ENCODE measurements at regions not wholly inside any gene's neighbourhood (a gene's known extent, or its start where the extent isn't known, plus 50 kb on each side); places are given as distances from the start of the nearest gene placed in this dataset.
"Not testable (repeated sequence)": the region's sequence is repeated elsewhere in the genome, so short reads cannot be mapped to it uniquely, and the experiment has no call there.

GRCh38 chr18:30419399-30419798 is 623.1 kb downstream of the DSC3 start:
- not testable (repeated sequence) for DNase-seq

- DNase-seq, result no peak
Observed at GRCh38 chr18:30415903-30416302, 626.6 kb downstream of the DSC3 start.

GRCh38 chr18:30409120-30409519 is 633.4 kb downstream of the DSC3 start:
- DNase-seq, result no peak

GRCh38 chr18:30406728-30407127 is 635.8 kb downstream of the DSC3 start:
- DNase-seq, result no peak

- no peak for DNase-seq
Observed at GRCh38 chr18:30405038-30405437, 637.5 kb downstream of the DSC3 start.

- DNase-seq, result no peak
Observed at GRCh38 chr18:30404422-30404821, 638.1 kb downstream of the DSC3 start.

GRCh38 chr18:30403278-30403677 is 639.3 kb downstream of the DSC3 start:
- DNase-seq, result no peak

- DNase-seq, result no peak
Observed at GRCh38 chr18:30387401-30387800, 655.1 kb downstream of the DSC3 start.

GRCh38 chr18:30386624-30387023 is 655.9 kb downstream of the DSC3 start:
- DNase-seq, result no peak

- DNase-seq, result no peak
Observed at GRCh38 chr18:30385684-30386083, 656.9 kb downstream of the DSC3 start.

GRCh38 chr18:30381826-30382225 is 660.7 kb downstream of the DSC3 start:
- no peak for DNase-seq

- no peak for DNase-seq
Observed at GRCh38 chr18:30378097-30378496, 664.4 kb downstream of the DSC3 start.

GRCh38 chr18:30376515-30376914 is 666.0 kb downstream of the DSC3 start:
- no peak for DNase-seq

GRCh38 chr18:30361864-30362540 is 680.5 kb downstream of the DSC3 start:
- DNase-seq, result no peak

GRCh38 chr18:30359521-30359920 is 683.0 kb downstream of the DSC3 start:
- DNase-seq, result no peak

GRCh38 chr18:30358555-30358954 is 684.0 kb downstream of the DSC3 start:
- DNase-seq, result no peak

- no peak for DNase-seq
Observed at GRCh38 chr18:30352551-30353168, 689.9 kb downstream of the DSC3 start.

GRCh38 chr18:30350263-30350662 is 692.3 kb downstream of the DSC3 start:
- DNase-seq, result no peak

- DNase-seq, result no peak
Observed at GRCh38 chr18:30343090-30343489, 699.5 kb downstream of the DSC3 start.

GRCh38 chr18:30342675-30343074 is 699.9 kb downstream of the DSC3 start:
- DNase-seq, result no peak

- no peak for DNase-seq
Observed at GRCh38 chr18:30334781-30335180, 707.8 kb downstream of the DSC3 start.

- no peak for DNase-seq
Observed at GRCh38 chr18:30333310-30333709, 709.2 kb downstream of the DSC3 start.

- no peak for DNase-seq
Observed at GRCh38 chr18:30328839-30329238, 713.7 kb downstream of the DSC3 start.

- no peak for DNase-seq
Observed at GRCh38 chr18:30302181-30302580, 740.4 kb downstream of the DSC3 start.

GRCh38 chr18:30298769-30299168 is 743.8 kb downstream of the DSC3 start:
- no peak for DNase-seq

All from NCI-H2029 treated with DMSO at 0.1 percent for 48 hours (cell line).